A549 (cell line): ENCODE measurements at regions not wholly inside any gene's neighbourhood (a gene's known extent, or its start where the extent isn't known, plus 50 kb on each side); places are given as distances from the start of the nearest gene placed in this dataset.

Experiments
- ATAC-seq, 2 experiments: fragments of 200-7000 bp in 1 of 2; fragments of >200 bp in 1 of 2; cut with Nextera tagmentation in 1 of 2; cut with Tn5 transposase in 1 of 2; 3 replicates each; pipeline versions ENCODE4 v1.8.0 to v1.9.1; 2018 to 2020; ENCODE audit warnings: mild to moderate bottlenecking in 1 of 2, moderate library complexity in 1 of 2
- CTCF ChIA-PET: fragments of 300-600 bp; sonication (Branson Sonifier 250); formaldehyde crosslinking; extraction: SDS; loops from one replicate; lab custom pipeline; 2021; ENCODE audit warnings: antibody characterized with exemption, inconsistent platforms; lab: Yijun Ruan, JAX
- POLR2A ChIA-PET: fragments of 350-600 bp; formaldehyde crosslinking; extraction: SDS; loops from one replicate; lab custom pipeline; 2021; ENCODE audit warnings: antibody characterized with exemption, inconsistent platforms; lab: Yijun Ruan, JAX
- DNase-seq, 2 experiments: peaks; one replicate each; pipeline versions ENCODE4 v3.0.0 to v3.0.0-alpha.2; 2011 to 2016; ENCODE audit warnings: low read depth in 1 of 2, low spot score in 1 of 2
- FAIRE-seq: peaks from 2 replicates; lab custom pipeline; 2011; peaks lifted over from hg19 to GRCh38; lab: Jason Lieb, UNC
- H3K27ac ChIP-seq, 2 experiments: fragments of >200 bp; sonication (Bioruptor Twin); formaldehyde crosslinking; 3 replicates each; pipeline ENCODE4 v1.5.1; 2016 to 2017
- H3K4me1 ChIP-seq: fragments of >200 bp; sonication (Bioruptor Twin); formaldehyde crosslinking; 3 replicates; pipeline ENCODE4 v1.6.1; 2016
- H3K4me2 ChIP-seq: fragments of >200 bp; sonication (Bioruptor Twin); formaldehyde crosslinking; 3 replicates; pipeline ENCODE4 v1.6.1; 2016
- H3K4me3 ChIP-seq: fragments of >200 bp; sonication (Bioruptor Twin); formaldehyde crosslinking; 3 replicates; pipeline ENCODE4 v1.5.1; 2016
- H3K9me3 ChIP-seq: fragments of >200 bp; sonication (Bioruptor Twin); formaldehyde crosslinking; 3 replicates; pipeline ENCODE4 v1.6.1; 2016
- BHLHE40 ChIP-seq: IDR thresholded peaks from 2 replicates; pipeline ENCODE4 v1.6.1; 2012; ENCODE audit warnings: low read depth, low read length, inconsistent platforms
- CEBPB ChIP-seq, 2 experiments: fragments of >200 bp in 1 of 2; sonication (Bioruptor Twin) in 1 of 2; formaldehyde crosslinking in 1 of 2; IDR thresholded peaks; 2 replicates each; pipeline ENCODE4 v1.6.1; 2012 to 2016
- EHF ChIP-seq: fragments of 250-450 bp; sonication (Bioruptor Pico); IDR thresholded peaks from 2 replicates; pipeline ENCODE4 v1.5.0; 2020; ENCODE audit warnings: mild to moderate bottlenecking
- FOSB ChIP-seq: fragments of 250-450 bp; sonication (Bioruptor Pico); IDR thresholded peaks from 2 replicates; pipeline ENCODE4 v1.5.0; 2020; ENCODE audit warnings: mild to moderate bottlenecking, moderate library complexity
- FOXS1 ChIP-seq: fragments of 250-450 bp; sonication (Bioruptor Pico); IDR thresholded peaks from 2 replicates; pipeline ENCODE4 v1.5.0; 2020; ENCODE audit warnings: mild to moderate bottlenecking, moderate library complexity
- HDAC2 ChIP-seq: fragments of 200-600 bp; sonication (generic); IDR thresholded peaks from 2 replicates; pipeline ENCODE4 v1.6.1; 2016
- HEYL ChIP-seq: fragments of 250-450 bp; sonication (Bioruptor Pico); IDR thresholded peaks from 2 replicates; pipeline ENCODE4 v1.8.0; 2021; ENCODE audit warnings: mild to moderate bottlenecking, moderate library complexity
- HOXB13 ChIP-seq: fragments of 250-450 bp; sonication (Bioruptor Pico); IDR thresholded peaks from 2 replicates; pipeline ENCODE4 v1.5.0; 2020; ENCODE audit warnings: low read depth, mild to moderate bottlenecking, moderate library complexity
- HOXB5 ChIP-seq: fragments of 250-450 bp; sonication (Bioruptor Pico); IDR thresholded peaks from 2 replicates; pipeline ENCODE4 v1.5.0; 2020; ENCODE audit warnings: mild to moderate bottlenecking, moderate library complexity
- MAZ ChIP-seq: fragments of 150-350 bp; IDR thresholded peaks from 2 replicates; pipeline ENCODE4 v1.6.1; 2014; ENCODE audit warnings: antibody characterized with exemption, low read depth, low read length, borderline replicate concordance
- MYC ChIP-seq: IDR thresholded peaks from 2 replicates; pipeline ENCODE4 v1.6.1; 2012; ENCODE audit warnings: mild to moderate bottlenecking, inconsistent platforms, low read length, improper control_type of control experiment, borderline replicate concordance
- POLR2AphosphoS2 ChIP-seq: conservative IDR thresholded peaks from 2 replicates; pipeline ENCODE4 v1.6.1; 2012; ENCODE audit warnings: low read length, improper control_type of control experiment, inconsistent platforms
- RARB ChIP-seq: fragments of 250-450 bp; sonication (Bioruptor Pico); IDR thresholded peaks from 2 replicates; pipeline ENCODE4 v1.8.0; 2021; ENCODE audit warnings: mild to moderate bottlenecking, moderate library complexity
- RFX5 ChIP-seq: fragments of 450-650 bp; IDR thresholded peaks from 2 replicates; pipeline ENCODE4 v1.7.1; 2014; ENCODE audit warnings: antibody characterized with exemption, mild to moderate bottlenecking, moderate library complexity
- SMC3 ChIP-seq: fragments of >200 bp; sonication (Bioruptor Twin); formaldehyde crosslinking; IDR thresholded peaks from 3 replicates; pipeline ENCODE4 v1.6.1; 2018; ENCODE audit warnings: inconsistent platforms
- TFCP2L1 ChIP-seq: fragments of 250-450 bp; sonication (Bioruptor Pico); IDR thresholded peaks from 2 replicates; pipeline ENCODE4 v1.5.0; 2021; ENCODE audit warnings: mild to moderate bottlenecking
- TP53 ChIP-seq: fragments of 250-450 bp; sonication (Bioruptor Pico); IDR thresholded peaks from 2 replicates; pipeline ENCODE4 v1.5.0; 2021; ENCODE audit warnings: mild to moderate bottlenecking, moderate library complexity
- ZC3H11A ChIP-seq: fragments of 450-650 bp; IDR thresholded peaks from 2 replicates; pipeline ENCODE4 v1.6.1; 2014; ENCODE audit warnings: antibody characterized with exemption, mild to moderate bottlenecking
- ZFP36 ChIP-seq: fragments of 450-650 bp; IDR thresholded peaks from 2 replicates; pipeline ENCODE4 v1.6.1; 2014; ENCODE audit warnings: borderline replicate concordance; ENCODE audit not compliant: partially characterized antibody
- ZNF302 ChIP-seq: fragments of 250-450 bp; sonication (Bioruptor Pico); IDR thresholded peaks from 2 replicates; pipeline ENCODE4 v1.9.0; 2021; ENCODE audit warnings: inconsistent platforms, mild to moderate bottlenecking, moderate library complexity
- ZSCAN20 ChIP-seq: fragments of 250-450 bp; sonication (Bioruptor Pico); IDR thresholded peaks from 2 replicates; pipeline ENCODE4 v1.8.0; 2022; ENCODE audit warnings: mild to moderate bottlenecking, moderate library complexity
- WGBS: methylation state at CpG from one replicate; pipeline ENCODE4 v1.1.6; 2017; ENCODE audit errors: missing lambda C conversion rate; 5-methylcytosine and 5-hydroxymethylcytosine counted together
- TF ChIP-seq, protein P1 (sequence below): fragments of 250-450 bp; sonication (Bioruptor Pico); IDR thresholded peaks from 2 replicates; pipeline ENCODE4 v1.5.0; 2021; ENCODE audit warnings: mild to moderate bottlenecking, moderate library complexity, borderline replicate concordance
- TF ChIP-seq, protein P2 (sequence below): fragments of >200 bp; sonication (Bioruptor Twin); formaldehyde crosslinking; IDR thresholded peaks from 3 replicates; pipeline ENCODE4 v1.5.1; 2016
- TF ChIP-seq, protein P3 (sequence below): fragments of 150-350 bp; IDR thresholded peaks from 2 replicates; pipeline ENCODE4 v1.6.1; 2014; ENCODE audit warnings: low read depth, mild to moderate bottlenecking, low read length
- TF ChIP-seq, protein P4 (sequence below): fragments of >200 bp; sonication (Bioruptor Twin); formaldehyde crosslinking; IDR thresholded peaks from 2 replicates; pipeline ENCODE4 v1.6.1; 2016
- TF ChIP-seq, protein P5 (sequence below): fragments of 250-450 bp; sonication (Bioruptor Pico); IDR thresholded peaks from 2 replicates; pipeline ENCODE4 v1.5.0; 2020; ENCODE audit warnings: low read depth, mild to moderate bottlenecking, moderate library complexity

DNA sequence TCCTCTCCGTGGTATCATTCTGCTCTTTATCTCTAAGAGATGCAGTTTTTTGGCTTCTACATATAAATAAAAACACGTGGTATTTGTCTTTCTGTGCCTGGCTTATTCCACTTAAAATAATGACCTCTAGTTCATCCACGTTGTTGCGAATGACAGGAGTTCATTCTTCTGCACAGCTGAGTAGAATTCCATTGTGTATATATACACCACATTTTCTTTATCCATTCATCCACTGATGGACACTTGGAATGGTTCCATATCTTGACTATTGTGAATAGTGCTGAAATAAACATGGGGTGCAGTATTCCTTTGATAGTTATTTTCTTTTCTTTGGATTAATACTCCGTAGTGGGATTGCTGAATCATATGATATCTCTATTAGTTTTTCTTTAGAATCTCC is 262.3 kb downstream of the SOX11 start:
- ATAC-seq (no peak), DNase-seq (no peak), FAIRE-seq (no peak)
- Histone ChIP-seq H3K27ac (no peak overlapping the region), H3K4me2 (no peak overlapping the region), H3K4me3 (no peak overlapping the region), H3K4me1 (no peaks in the 10 kb centered on the region), H3K9me3 (no peaks in the 10 kb centered on the region; the same call in 2 of the 3 replicates)
- TF ChIP-seq BHLHE40: no peak
- TF ChIP-seq MAZ: no peak
- TF ChIP-seq HDAC2: no peak
- TF ChIP-seq RARB (CRISPR knock-in tag): no peak
- TF ChIP-seq, protein P1, sequence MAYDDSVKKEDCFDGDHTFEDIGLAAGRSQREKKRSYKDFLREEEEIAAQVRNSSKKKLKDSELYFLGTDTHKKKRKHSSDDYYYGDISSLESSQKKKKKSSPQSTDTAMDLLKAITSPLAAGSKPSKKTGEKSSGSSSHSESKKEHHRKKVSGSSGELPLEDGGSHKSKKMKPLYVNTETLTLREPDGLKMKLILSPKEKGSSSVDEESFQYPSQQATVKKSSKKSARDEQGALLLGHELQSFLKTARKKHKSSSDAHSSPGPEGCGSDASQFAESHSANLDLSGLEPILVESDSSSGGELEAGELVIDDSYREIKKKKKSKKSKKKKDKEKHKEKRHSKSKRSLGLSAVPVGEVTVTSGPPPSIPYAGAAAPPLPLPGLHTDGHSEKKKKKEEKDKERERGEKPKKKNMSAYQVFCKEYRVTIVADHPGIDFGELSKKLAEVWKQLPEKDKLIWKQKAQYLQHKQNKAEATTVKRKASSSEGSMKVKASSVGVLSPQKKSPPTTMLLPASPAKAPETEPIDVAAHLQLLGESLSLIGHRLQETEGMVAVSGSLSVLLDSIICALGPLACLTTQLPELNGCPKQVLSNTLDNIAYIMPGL (CRISPR knock-in tag): no peak
- TF ChIP-seq EHF: no peak
- no peak for TF ChIP-seq MYC
- TF ChIP-seq SMC3: no peak
- TF ChIP-seq TP53 (CRISPR knock-in tag): no peak
- no peak for TF ChIP-seq FOXS1 (CRISPR knock-in tag)
- TF ChIP-seq CEBPB (IDR thresholded peaks at IDR 0.05): no peak
- ChIA-PET POLR2A (no interaction called here), CTCF (no interaction called here)
- WGBS: 6% methylated on average over 5 of the region's 5 CpGs

DNA sequence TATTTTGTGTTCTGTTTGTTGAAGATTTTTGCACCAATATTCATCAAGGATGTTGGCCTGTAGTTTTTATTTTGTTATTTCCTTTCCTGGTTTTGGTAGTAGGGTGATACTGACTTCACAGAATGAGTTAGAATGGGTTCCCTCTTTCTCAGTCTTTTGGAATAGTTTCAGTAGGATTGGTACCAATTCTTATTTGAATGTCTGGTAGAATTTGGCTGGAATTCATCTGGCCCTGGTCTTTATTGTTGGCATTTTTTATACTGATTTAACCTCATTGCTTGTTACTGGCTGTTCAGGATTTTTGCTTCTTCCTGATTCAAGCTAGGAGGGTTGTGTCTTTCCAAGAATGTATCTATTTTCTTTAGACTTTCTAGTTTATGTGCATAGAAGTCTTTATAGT is 263.7 kb downstream of the SOX11 start:
- TF ChIP-seq, protein P2, sequence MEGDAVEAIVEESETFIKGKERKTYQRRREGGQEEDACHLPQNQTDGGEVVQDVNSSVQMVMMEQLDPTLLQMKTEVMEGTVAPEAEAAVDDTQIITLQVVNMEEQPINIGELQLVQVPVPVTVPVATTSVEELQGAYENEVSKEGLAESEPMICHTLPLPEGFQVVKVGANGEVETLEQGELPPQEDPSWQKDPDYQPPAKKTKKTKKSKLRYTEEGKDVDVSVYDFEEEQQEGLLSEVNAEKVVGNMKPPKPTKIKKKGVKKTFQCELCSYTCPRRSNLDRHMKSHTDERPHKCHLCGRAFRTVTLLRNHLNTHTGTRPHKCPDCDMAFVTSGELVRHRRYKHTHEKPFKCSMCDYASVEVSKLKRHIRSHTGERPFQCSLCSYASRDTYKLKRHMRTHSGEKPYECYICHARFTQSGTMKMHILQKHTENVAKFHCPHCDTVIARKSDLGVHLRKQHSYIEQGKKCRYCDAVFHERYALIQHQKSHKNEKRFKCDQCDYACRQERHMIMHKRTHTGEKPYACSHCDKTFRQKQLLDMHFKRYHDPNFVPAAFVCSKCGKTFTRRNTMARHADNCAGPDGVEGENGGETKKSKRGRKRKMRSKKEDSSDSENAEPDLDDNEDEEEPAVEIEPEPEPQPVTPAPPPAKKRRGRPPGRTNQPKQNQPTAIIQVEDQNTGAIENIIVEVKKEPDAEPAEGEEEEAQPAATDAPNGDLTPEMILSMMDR: no peak
- TF ChIP-seq TFCP2L1 (CRISPR knock-in tag) (no peak), HOXB13 (CRISPR knock-in tag) (no peak), HDAC2 (no peak), FOSB (CRISPR knock-in tag) (no peak), RFX5 (no peak), ZFP36 (no peak), ZC3H11A (no peak), HEYL (CRISPR knock-in tag) (no peak), CEBPB (IDR thresholded peaks at IDR 0.05) (no peak), SMC3 (no peak), POLR2AphosphoS2 (no peak), ZSCAN20 (CRISPR knock-in tag) (no peak), ZNF302 (no peak), BHLHE40 (no peak), HOXB5 (CRISPR knock-in tag) (no peak)
- TF ChIP-seq, protein P3, sequence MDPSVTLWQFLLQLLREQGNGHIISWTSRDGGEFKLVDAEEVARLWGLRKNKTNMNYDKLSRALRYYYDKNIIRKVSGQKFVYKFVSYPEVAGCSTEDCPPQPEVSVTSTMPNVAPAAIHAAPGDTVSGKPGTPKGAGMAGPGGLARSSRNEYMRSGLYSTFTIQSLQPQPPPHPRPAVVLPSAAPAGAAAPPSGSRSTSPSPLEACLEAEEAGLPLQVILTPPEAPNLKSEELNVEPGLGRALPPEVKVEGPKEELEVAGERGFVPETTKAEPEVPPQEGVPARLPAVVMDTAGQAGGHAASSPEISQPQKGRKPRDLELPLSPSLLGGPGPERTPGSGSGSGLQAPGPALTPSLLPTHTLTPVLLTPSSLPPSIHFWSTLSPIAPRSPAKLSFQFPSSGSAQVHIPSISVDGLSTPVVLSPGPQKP: no peak
- TF ChIP-seq, protein P4, sequence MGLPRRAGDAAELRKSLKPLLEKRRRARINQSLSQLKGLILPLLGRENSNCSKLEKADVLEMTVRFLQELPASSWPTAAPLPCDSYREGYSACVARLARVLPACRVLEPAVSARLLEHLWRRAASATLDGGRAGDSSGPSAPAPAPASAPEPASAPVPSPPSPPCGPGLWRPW: no peak
- TF ChIP-seq, protein P5, sequence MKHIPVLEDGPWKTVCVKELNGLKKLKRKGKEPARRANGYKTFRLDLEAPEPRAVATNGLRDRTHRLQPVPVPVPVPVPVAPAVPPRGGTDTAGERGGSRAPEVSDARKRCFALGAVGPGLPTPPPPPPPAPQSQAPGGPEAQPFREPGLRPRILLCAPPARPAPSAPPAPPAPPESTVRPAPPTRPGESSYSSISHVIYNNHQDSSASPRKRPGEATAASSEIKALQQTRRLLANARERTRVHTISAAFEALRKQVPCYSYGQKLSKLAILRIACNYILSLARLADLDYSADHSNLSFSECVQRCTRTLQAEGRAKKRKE (CRISPR knock-in tag): no peak
- Histone ChIP-seq H3K4me3 (no peak overlapping the region), H3K27ac (no peak overlapping the region), H3K4me1 (no peaks in the 10 kb centered on the region), H3K4me2 (no peak overlapping the region), H3K9me3 (no peaks in the 10 kb centered on the region; the same call in 2 of the 3 replicates)
- ATAC-seq (no peak), DNase-seq (no peak), FAIRE-seq (no peak)
- CTCF ChIA-PET: no interaction called here
- POLR2A ChIA-PET: no interaction called here
